ENCODE measurements at regions not wholly inside any gene's neighbourhood (a gene's known extent, or its start where the extent isn't known, plus 50 kb on each side); places are given as distances from the start of the nearest gene placed in this dataset.

GRCh38 chr21:31556662-31557061 lies 102.8 kb upstream of the SOD1 start:
- H3K4me3 ChIP-seq (ENCODE audit: low read depth, low read length) = no peak overlapping the region
- DNase-seq (ENCODE audit: low read depth, low spot score) = no peak
- ChIA-PET CTCF (no interaction called here), POLR2A (no interaction called here)
- TF ChIP-seq, protein P1, sequence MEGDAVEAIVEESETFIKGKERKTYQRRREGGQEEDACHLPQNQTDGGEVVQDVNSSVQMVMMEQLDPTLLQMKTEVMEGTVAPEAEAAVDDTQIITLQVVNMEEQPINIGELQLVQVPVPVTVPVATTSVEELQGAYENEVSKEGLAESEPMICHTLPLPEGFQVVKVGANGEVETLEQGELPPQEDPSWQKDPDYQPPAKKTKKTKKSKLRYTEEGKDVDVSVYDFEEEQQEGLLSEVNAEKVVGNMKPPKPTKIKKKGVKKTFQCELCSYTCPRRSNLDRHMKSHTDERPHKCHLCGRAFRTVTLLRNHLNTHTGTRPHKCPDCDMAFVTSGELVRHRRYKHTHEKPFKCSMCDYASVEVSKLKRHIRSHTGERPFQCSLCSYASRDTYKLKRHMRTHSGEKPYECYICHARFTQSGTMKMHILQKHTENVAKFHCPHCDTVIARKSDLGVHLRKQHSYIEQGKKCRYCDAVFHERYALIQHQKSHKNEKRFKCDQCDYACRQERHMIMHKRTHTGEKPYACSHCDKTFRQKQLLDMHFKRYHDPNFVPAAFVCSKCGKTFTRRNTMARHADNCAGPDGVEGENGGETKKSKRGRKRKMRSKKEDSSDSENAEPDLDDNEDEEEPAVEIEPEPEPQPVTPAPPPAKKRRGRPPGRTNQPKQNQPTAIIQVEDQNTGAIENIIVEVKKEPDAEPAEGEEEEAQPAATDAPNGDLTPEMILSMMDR (IDR thresholded peaks at IDR 0.05; ENCODE audit: insufficient read depth, low read length, missing control alignments) = no peak

DNA sequence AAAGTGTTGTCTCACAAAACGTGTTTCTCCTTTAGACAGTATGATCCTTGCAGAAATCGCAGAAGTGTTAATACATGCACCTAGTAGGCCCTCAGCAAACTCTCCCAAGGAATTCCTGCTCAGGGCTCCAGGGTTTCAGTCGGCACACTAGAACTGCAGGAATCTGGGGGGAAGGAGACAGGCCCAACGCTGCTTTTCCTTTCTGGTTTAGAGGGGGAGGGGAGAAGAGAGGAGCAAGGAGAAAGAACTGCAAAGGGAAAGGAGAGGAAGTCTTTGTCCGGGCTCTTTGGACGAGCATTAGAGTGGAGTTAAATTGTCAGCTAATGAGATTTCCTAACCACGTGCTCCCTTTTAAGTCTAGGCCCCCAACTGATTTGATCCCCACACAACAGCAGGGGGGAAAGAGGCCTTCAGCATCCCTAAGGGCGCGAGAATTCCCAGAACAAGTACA lies 103.7 kb upstream of the SOD1 start:
- POLR2A ChIA-PET = no interaction called here
- CTCF ChIA-PET = no interaction called here
- TF ChIP-seq, protein P1 (IDR thresholded peaks at IDR 0.05; ENCODE audit: insufficient read depth, low read length, missing control alignments) = no peak
- DNase-seq (ENCODE audit: low read depth, low spot score) = no peak
- H3K4me3 ChIP-seq (ENCODE audit: low read depth, low read length) = no peak overlapping the region

DNA sequence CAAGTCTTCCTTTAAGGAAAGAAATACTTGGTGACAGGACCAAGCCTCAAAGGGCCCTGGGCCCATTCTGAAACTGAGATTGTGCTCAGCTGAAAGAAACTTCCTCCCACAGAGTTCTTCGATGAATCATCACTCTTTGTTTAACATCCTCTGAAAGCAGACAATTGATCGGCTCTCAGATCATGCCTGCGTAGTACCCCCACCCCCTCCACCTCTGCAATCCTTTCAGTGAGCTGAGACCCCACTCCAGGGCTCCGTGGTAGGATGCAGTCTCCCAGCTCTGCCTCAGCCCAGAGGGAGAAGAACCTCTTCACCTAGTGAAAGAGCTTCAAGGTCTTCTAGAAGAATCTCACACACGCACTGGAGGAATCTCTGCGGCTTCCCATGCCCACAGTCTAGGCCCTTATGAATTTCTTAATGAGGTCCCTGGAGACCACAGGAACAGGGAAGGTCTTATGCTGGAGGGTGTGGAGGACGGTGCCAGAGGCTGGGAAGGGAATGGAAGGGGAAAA lies 104.9 kb upstream of the SOD1 start:
- ChIA-PET CTCF (interaction anchor here (2.2 kb wide), 1 partner anchor 27 kb away, joined by 11 read pairs; no protein-coding TSS in a partner anchor), POLR2A (no interaction called here)
- TF ChIP-seq, protein P1 (IDR thresholded peaks at IDR 0.05; ENCODE audit: insufficient read depth, low read length, missing control alignments) = no peak
- no peak for DNase-seq (ENCODE audit: low read depth, low spot score)
- H3K4me3 ChIP-seq (ENCODE audit: low read depth, low read length) = no peak overlapping the region

- ChIA-PET CTCF (interaction anchor here (2.2 kb wide), 1 partner anchor 27 kb away, joined by 11 read pairs; no protein-coding TSS in a partner anchor), POLR2A (no interaction called here)
- no peak for DNase-seq (ENCODE audit: low read depth, low spot score)
- H3K4me3 ChIP-seq (ENCODE audit: low read depth, low read length) = no peak overlapping the region
- TF ChIP-seq, protein P1 (IDR thresholded peaks at IDR 0.05; ENCODE audit: insufficient read depth, low read length, missing control alignments) = no peak
These were observed 105.6 kb upstream of the SOD1 start for GRCh38 chr21:31553926-31554325.

- TF ChIP-seq, protein P1 (IDR thresholded peaks at IDR 0.05; ENCODE audit: insufficient read depth, low read length, missing control alignments) = no peak
- DNase-seq (ENCODE audit: low read depth, low spot score) = no peak
- H3K4me3 ChIP-seq (ENCODE audit: low read depth, low read length) = no peak overlapping the region
- POLR2A ChIA-PET = no interaction called here
- CTCF ChIA-PET = interaction anchor here (2.2 kb wide), 1 partner anchor 28 kb away, joined by 11 read pairs; no protein-coding TSS in a partner anchor
These were observed 106.0 kb upstream of the SOD1 start for GRCh38 chr21:31553461-31553860.

GRCh38 chr21:31552826-31553225 lies 106.7 kb upstream of the SOD1 start:
- POLR2A ChIA-PET = no interaction called here
- no peak for DNase-seq (ENCODE audit: low read depth, low spot score)
- no peak overlapping the region for H3K4me3 ChIP-seq (ENCODE audit: low read depth, low read length)
- CTCF ChIA-PET = interaction anchor here (2.2 kb wide), 1 partner anchor 28 kb away, joined by 11 read pairs; no protein-coding TSS in a partner anchor
- TF ChIP-seq, protein P1 (IDR thresholded peaks at IDR 0.05; ENCODE audit: insufficient read depth, low read length, missing control alignments) = no peak
